Stimulated activated CD4-positive, alpha-beta T cell treated with anti-CD3 and anti-CD28 coated beads, Interleukin-15, amount 100 ng/mL, for 1 hour (primary cell): ENCODE measurements at regions not wholly inside any gene's neighbourhood (a gene's known extent, or its start where the extent isn't known, plus 50 kb on each side); places are given as distances from the start of the nearest gene placed in this dataset.
"Not testable (repeated sequence)": the region's sequence is repeated elsewhere in the genome, so short reads cannot be mapped to it uniquely, and the experiment has no call there.

Experiments used
- DNase-seq, 2 donors: peaks; one replicate each; pipeline ENCODE4 v3.0.0-alpha.2; 2020; ENCODE audit warnings: low read depth in 1 of 2, low spot score in 1 of 2

GRCh38 chr1:146375108-146375507 lies 146.3 kb upstream of the NOTCH2NLA start:
- not testable (repeated sequence) for DNase-seq

GRCh38 chr1:146369940-146370339 lies 141.1 kb upstream of the NOTCH2NLA start:
- peak; percentile 19 to 33 for DNase-seq

GRCh38 chr1:146355373-146355772 lies 126.6 kb upstream of the NOTCH2NLA start:
- not testable (repeated sequence) for DNase-seq

GRCh38 chr1:146326863-146327262 lies 98.0 kb upstream of the NOTCH2NLA start:
- DNase-seq, result not testable (repeated sequence)

GRCh38 chr1:146324463-146324862 lies 95.6 kb upstream of the NOTCH2NLA start:
- not testable (repeated sequence) for DNase-seq

- not testable (repeated sequence) for DNase-seq
Measured at GRCh38 chr1:146323302-146323701, 94.5 kb upstream of the NOTCH2NLA start.

- DNase-seq, result not testable (repeated sequence)
Measured at GRCh38 chr1:146322893-146323292, 94.1 kb upstream of the NOTCH2NLA start.

- not testable (repeated sequence) for DNase-seq
Measured at GRCh38 chr1:146318715-146319114, 89.9 kb upstream of the NOTCH2NLA start.

- not testable (repeated sequence) for DNase-seq
Measured at GRCh38 chr1:146317785-146318184, 89.0 kb upstream of the NOTCH2NLA start.

GRCh38 chr1:146314449-146315246 lies 85.8 kb upstream of the NOTCH2NLA start:
- DNase-seq, result not testable (repeated sequence)

GRCh38 chr1:146310579-146310978 lies 81.8 kb upstream of the NOTCH2NLA start:
- DNase-seq, result not testable (repeated sequence)

- not testable (repeated sequence) for DNase-seq
Measured at GRCh38 chr1:146309427-146309826, 80.6 kb upstream of the NOTCH2NLA start.

GRCh38 chr1:146308892-146309291 lies 80.1 kb upstream of the NOTCH2NLA start:
- not testable (repeated sequence) for DNase-seq

- not testable (repeated sequence) for DNase-seq
Measured at GRCh38 chr1:146308152-146308551, 79.3 kb upstream of the NOTCH2NLA start.

GRCh38 chr1:146307632-146308031 lies 78.8 kb upstream of the NOTCH2NLA start:
- not testable (repeated sequence) for DNase-seq

- DNase-seq, result not testable (repeated sequence)
Measured at GRCh38 chr1:146306651-146307050, 77.8 kb upstream of the NOTCH2NLA start.

GRCh38 chr1:146305442-146305841 lies 76.6 kb upstream of the NOTCH2NLA start:
- not testable (repeated sequence) for DNase-seq

- DNase-seq, result not testable (repeated sequence)
Measured at GRCh38 chr1:146298575-146298897, 69.7 kb upstream of the NOTCH2NLA start.

- not testable (repeated sequence) for DNase-seq
Measured at GRCh38 chr1:146297781-146298574, 69.2 kb upstream of the NOTCH2NLA start.

- not testable (repeated sequence) for DNase-seq
Measured at GRCh38 chr1:146292940-146293936, 64.4 kb upstream of the NOTCH2NLA start.

- DNase-seq, result not testable (repeated sequence)
Measured at GRCh38 chr1:146292424-146292823, 63.6 kb upstream of the NOTCH2NLA start.
